Right lobe of liver (tissue), 6 donors: ENCODE measurements at regions not wholly inside any gene's neighbourhood (a gene's known extent, or its start where the extent isn't known, plus 50 kb on each side); places are given as distances from the start of the nearest gene placed in this dataset.

Experiments used
- ATAC-seq, 4 donors: fragments of 200-7000 bp; cut with Tn5 transposase; one replicate each; pipeline ENCODE4 v1.9.1; 2020; ENCODE audit warnings: mild to moderate bottlenecking in 4 of 4, moderate library complexity in 4 of 4
- DNase-seq, 3 donors: peaks; one replicate each; pipeline ENCODE4 v3.0.0-alpha.2; 2020
- H3K27ac ChIP-seq, 3 donors: fragments of 200-600 bp; one replicate each; pipeline ENCODE4 v1.8.0; 2022
- H3K27me3 ChIP-seq, 2 donors: fragments of 200-600 bp; one replicate each; pipeline ENCODE4 v1.8.0; 2022
- H3K36me3 ChIP-seq, 4 donors: fragments of 200-600 bp; sonication (generic) in 1 of 4; one replicate each; pipeline versions ENCODE4 v1.5.1 to v1.8.0; 2017 to 2022; ENCODE audit warnings: control low read depth in 1 of 4
- H3K4me1 ChIP-seq, 4 donors: fragments of 200-600 bp; sonication (generic) in 1 of 4; one replicate each; pipeline versions ENCODE4 v1.5.1 to v1.8.0; 2017 to 2022; ENCODE audit warnings: control low read depth in 1 of 4
- H3K4me3 ChIP-seq, 3 donors: fragments of 200-600 bp; one replicate each; pipeline ENCODE4 v1.8.0; 2022
- H3K9me3 ChIP-seq, 4 donors: fragments of 200-600 bp; sonication (generic) in 1 of 4; one replicate each; pipeline versions ENCODE4 v1.5.1 to v1.8.0; 2017 to 2022; ENCODE audit warnings: control low read depth in 1 of 4
- CTCF ChIP-seq, 4 donors: fragments of 200-600 bp in 3 of 4; fragments of 450-650 bp in 1 of 4; IDR thresholded peaks; one replicate each; pipeline versions ENCODE4 v1.5.1 to v1.8.0; 2016 to 2022; ENCODE audit warnings: antibody characterized with exemption in 4 of 4, mild to moderate bottlenecking in 2 of 4
- POLR2A ChIP-seq: fragments of 450-650 bp; IDR thresholded peaks from one replicate; pipeline ENCODE4 v1.6.1; 2017; ENCODE audit warnings: antibody characterized with exemption, mild to moderate bottlenecking
- WGBS: methylation state at CpG from one replicate; pipeline ENCODE4 v1.1.6; 2018; ENCODE audit warnings: low coverage, low lambda C conversion rate; ENCODE audit not compliant: insufficient coverage; ENCODE audit errors: missing lambda C conversion rate; 5-methylcytosine and 5-hydroxymethylcytosine counted together
- intact Hi-C, 2 donors: fragments of 100-400 bp; cut with DNase I; formaldehyde crosslinking; loops; one replicate each; pipeline versions ENCODE4 v1.11.2 to v1.14.1; 2022
- donor health status: DM: no; HTN: yes; CAD: no.
- donor health status: DM: no; HTN: no; CAD: no.
- donor health status: DM: no; HTN: no; CAD: no.
- donor health status: DM: no; HTN: yes; CAD: no.
- donor health status: DM: no; HTN: yes; CAD: no.

GRCh38 chr2:120933693-120934573, 198.3 kb downstream of the GLI2 start:
- H3K36me3 ChIP-seq: no peaks in the 10 kb centered on the region
- TF ChIP-seq POLR2A (no peak), CTCF (IDR thresholded peaks at IDR 0.05) (no peak)
- DNase-seq (no peak), ATAC-seq (no peak)
- no peaks in the 10 kb centered on the region for H3K9me3 ChIP-seq
- H3K27me3 ChIP-seq: no peaks in the 10 kb centered on the region
- WGBS: 40% methylated on average over 5 of the region's 19 CpGs
- H3K4me3 ChIP-seq: no peak overlapping the region
- H3K4me1 ChIP-seq: no peaks in the 10 kb centered on the region
- intact Hi-C loops: no loop called here
- no peak overlapping the region for H3K27ac ChIP-seq

GRCh38 chr2:120934574-120935338, 199.1 kb downstream of the GLI2 start:
- H3K36me3 ChIP-seq: no peaks in the 10 kb centered on the region
- no peaks in the 10 kb centered on the region for H3K27me3 ChIP-seq
- no peaks in the 10 kb centered on the region for H3K4me1 ChIP-seq
- no peaks in the 10 kb centered on the region for H3K9me3 ChIP-seq
- DNase-seq: no peak
- 52% methylated on average over 15 of the region's 17 CpGs for WGBS
- TF ChIP-seq POLR2A (no peak), CTCF (IDR thresholded peaks at IDR 0.05) (no peak)
- H3K27ac ChIP-seq: no peak overlapping the region
- peak in 2 of 4 donors; percentile 36 to 63 for ATAC-seq
- H3K4me3 ChIP-seq: no peak overlapping the region
- intact Hi-C loops: no loop called here

- intact Hi-C loops: no loop called here
- WGBS: 22% methylated on average over 12 of the region's 26 CpGs
Observed at GRCh38 chr2:120935339-120936313, 200.0 kb downstream of the GLI2 start.

More at GRCh38 chr2:120935339-120936313, 200.0 kb downstream of the GLI2 start:
- DNase-seq (no peak), ATAC-seq (peak in 3 of 4 donors; percentile 26 to 63 (median 40))
- Histone ChIP-seq H3K36me3 (no peaks in the 10 kb centered on the region), H3K4me3 (no peak overlapping the region), H3K27me3 (no peaks in the 10 kb centered on the region), H3K27ac (no peak overlapping the region), H3K4me1 (no peaks in the 10 kb centered on the region), H3K9me3 (no peaks in the 10 kb centered on the region)
- no peak for TF ChIP-seq POLR2A
- TF ChIP-seq CTCF (IDR thresholded peaks at IDR 0.05): no peak
